HG03135 (cell line): ENCODE measurements at regions not wholly inside any gene's neighbourhood (a gene's known extent, or its start where the extent isn't known, plus 50 kb on each side); places are given as distances from the start of the nearest gene placed in this dataset.
"Not testable (repeated sequence)": the region's sequence is repeated elsewhere in the genome, so short reads cannot be mapped to it uniquely, and the experiment has no call there.

Source experiments
- ATAC-seq: cut with Tn5 transposase; IDR thresholded peaks from one replicate; pipeline ENCODE4 v1.9.1; 2021; ENCODE audit warnings: mild to moderate bottlenecking, moderate library complexity; ENCODE audit not compliant: unreplicated experiment

DNA sequence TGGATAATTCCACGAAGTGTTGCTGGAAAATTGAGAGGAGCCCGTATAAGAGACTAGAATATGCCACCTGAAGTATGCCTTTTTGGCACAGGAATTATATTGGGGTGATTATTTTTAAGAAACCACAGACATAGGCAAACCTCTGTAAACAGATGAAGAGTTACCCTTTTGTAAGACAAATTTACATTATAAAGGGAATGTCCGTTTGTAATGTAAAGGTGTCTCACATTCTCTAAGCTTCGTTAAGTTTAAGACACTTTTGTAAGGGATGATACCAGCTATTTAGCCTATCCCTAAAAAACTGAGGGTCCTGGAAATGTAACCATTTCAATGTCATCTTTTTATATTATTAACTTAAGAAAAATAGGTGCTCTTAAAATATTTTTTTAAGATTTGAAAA, 432.8 kb upstream of the SYT4 start:
- ATAC-seq, result no peak

DNA sequence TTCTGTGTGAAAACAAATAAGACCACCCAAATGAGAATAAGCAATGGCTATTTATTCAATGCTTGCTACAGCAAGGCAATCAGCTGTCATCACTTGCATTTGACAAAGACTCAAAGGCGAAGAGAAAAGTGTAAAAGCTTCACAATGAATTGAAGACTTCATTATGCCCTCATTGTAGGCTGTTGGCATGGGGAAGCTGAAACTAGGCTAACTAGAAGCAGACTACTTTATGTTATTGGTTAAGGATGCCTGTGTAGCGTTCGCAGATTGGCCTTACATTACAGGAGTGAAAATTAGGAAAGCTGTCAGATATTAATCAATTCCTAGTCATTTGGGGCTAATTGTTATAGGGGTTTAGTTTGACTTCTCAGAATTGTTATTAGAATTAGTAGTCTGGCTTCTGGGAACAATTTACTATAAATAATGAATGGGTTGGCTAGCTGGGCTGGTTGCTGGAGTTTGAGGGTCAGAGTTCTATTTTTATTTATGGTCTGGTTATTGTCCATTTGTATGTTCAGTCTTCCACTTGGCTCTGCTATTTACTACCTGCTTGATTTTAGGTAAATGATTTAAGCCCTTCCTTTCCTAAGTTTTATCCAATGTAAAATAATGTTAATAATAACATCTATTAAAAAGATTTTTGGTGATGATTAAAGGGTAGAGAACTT, 437.2 kb upstream of the SYT4 start:
- no peak for ATAC-seq

DNA sequence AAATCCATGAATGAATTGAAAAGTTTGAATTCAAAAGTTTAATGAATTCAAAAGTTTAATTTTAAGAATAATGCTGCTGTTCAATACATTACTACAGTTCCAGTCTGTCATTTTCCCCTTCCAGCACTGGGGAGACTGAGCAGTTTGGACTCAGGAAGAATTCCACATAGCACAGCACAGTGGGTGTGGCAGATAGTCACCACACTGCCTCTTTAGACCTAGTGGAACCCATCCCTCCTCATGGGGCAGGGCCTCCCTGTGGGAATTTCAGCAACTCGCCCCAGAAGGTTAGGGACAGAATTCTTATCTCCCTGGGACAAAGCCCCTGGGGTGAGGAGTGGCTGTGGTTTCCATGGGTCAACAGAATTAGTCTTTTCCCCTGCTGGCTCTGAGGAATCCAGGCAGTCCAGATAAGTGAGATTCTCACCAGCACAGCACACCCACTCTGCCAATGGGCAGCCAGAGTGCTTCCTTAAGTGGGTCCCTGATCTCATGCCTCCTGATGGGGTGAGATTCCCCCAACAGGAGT, 442.0 kb upstream of the SYT4 start:
- no peak for ATAC-seq

DNA sequence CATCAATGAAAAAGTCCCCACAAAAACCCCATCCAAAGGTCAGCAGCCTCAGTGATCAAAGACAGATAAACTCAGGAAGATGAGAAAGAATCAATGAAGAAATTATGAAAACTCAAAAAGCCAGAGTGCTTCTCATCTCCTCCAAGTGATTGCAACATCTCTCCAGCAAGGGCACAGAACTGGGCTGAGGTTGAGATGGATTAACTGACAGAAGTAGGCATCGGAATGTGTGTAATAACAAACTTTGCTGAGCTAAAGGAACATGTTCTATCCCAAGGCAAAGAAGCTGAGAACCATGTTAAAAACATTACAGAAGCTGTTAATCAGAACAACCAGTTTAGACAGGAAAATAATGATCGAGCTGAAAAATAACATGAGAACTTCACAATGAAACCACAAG, 442.8 kb upstream of the SYT4 start:
- ATAC-seq, result no peak

DNA sequence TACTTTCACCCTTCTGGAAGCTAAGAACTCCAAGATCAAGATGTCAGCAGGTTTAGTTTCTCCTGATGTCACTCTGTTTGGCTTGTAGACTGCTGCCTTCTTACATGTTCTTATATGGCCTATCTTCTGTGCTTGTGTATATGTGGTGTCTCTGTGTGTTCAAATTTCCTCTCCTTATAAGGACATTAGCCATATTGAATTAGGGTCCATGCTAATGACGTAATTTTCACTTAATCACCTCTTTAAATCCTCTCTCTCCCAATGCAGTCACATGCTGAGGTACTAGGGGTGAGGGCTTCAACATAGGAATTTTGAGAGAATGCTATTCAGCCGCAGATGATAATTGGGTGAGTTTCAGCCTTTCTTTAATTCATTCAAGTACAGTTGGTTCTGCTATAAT, 458.3 kb upstream of the SYT4 start:
- ATAC-seq, result no peak

DNA sequence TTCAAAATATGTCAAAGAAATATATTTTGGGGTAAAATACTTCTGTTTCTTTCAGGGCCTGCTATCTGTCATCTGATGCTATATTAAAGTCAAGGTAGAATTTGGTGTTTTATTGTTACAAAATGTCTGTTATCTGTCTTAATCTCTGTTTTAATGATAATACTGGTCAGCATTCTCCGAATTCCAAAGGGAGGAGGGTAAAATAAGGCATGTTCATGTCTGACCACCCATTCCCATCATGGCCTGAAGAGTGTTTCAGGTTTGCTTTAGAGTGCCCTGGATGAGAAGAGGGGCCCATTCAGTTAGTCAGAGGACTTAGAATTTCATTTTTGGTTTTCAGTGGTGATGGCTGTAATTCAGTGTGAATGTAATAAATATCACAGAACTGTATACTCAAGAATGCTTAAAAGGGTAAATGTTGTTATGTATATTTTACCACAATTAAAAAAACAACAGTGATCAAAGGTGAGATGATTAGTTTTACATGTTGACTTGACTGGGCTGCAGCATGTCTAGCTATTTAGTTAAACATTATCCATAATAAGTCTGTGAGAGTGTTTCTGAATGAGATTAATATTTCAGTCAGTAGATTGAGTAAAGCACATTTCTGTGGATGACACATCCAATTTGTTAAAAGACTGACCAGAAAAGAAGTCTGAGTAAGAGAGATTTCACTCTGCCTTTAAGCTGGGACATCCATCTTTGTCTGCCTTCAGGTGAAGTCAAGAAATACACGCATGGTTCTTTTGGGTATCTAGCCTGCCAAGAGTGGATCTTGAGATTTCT, 467.9 kb upstream of the SYT4 start:
- no peak for ATAC-seq

DNA sequence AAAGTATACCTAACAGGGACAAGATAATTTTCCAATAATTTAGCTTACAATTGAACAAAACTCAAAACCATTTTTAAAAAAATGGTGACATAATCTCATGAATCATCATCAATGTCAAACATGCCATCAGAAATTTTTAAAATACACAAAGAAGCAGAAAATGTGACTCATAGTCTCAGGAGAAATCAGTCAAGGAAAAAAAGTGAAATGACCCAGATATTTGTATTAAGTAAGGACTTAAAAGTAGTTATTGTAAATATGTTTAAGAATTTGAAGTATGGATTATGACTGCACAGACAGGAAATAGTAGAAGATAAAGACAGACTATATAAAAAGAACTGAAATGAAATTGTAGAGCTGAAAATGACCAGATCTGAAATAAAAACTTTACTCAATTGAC, 473.9 kb upstream of the SYT4 start:
- no peak for ATAC-seq

DNA sequence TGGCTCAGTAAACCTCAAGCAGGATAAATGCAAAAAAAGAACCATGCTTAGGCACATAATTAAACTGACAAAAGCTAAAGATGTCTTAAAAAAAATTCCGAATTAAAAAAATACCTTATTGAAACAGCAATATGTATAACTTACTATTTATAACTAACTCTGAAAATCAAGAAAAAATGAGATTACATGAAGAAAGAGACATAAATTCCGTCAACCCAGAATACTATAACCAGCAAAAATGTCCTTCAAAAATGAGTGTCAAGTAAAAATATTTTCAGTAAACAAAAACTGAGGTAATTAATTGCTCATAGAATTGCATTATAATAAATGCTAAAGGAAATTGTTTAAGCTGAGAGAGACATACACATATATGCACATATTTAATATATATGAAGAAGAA, 474.5 kb upstream of the SYT4 start:
- ATAC-seq, result no peak

DNA sequence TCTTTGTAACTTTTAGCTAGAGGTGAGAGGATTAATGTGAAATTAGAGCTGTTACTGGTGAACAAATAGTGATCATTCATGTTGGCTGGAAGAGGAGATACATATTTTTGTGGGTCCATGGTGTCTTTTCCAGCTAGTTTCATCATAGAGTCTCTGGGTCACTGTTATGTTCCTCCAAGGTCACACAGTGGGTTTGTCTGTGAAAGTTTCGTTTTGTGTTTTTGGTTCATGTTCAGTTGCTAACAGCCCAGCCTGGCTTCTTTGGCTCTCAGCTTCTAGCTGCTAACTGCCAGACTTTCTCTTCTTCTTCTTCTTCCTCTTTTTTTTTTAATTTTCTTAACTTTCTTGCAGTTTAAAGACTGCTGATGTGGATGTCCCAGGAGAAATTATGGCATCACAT, 480.0 kb upstream of the SYT4 start:
- no peak for ATAC-seq

DNA sequence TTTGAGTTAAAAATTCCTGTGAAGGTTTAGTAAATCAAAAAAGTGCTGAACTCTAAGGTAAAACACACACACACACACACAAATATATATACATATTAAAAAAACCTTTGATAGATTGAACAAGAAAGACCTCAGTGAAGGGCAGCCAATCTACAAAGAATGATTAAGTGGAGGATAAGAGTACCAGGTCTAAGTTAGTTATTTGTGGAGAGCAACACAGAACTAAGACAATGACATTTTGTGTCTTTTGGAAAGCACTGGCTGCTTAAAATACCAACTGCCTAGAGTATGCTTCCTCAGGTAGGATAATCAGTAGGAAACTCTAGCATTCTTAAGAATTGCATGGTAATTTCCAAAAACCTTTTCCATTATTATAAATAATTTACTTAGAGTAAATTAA, 481.4 kb upstream of the SYT4 start:
- no peak for ATAC-seq

DNA sequence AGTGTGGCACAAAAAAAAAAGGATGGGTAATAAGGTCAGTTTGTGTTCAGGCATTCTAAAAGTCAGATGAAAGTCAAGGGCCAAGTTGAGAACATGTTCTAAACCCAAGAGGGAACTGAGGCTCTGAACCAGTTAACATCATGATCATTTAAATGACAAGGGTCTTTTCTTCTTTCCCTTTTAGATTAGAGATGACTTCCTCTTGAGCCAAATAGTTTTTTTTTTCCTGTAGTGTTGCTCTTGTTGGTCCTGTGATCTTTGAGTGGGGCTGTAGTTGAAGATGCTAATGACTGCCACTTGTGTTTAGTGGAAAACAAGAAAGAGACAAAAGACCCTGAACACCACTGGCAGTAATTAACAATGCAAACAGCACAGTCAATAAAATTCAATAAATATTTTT, 482.7 kb upstream of the SYT4 start:
- ATAC-seq, result no peak

DNA sequence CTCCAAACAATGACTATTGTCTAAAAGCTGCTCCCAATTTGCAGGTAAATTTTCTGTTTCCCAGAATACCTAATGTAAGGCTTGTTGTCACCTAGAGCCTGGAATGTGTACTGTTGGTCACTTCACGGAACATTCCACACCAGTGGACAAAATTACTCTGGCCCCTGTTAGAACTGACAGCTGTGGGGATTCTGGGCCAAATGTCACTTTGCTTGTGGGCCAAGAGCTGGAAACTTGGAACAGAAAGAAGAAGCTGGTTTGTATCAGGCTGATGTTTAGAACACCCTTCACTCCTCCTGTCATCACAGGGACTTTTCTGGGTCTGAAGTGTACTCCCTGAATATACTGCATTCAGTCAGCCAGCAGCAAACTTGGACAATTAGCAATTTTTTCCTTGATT, 495.6 kb upstream of the SYT4 start:
- ATAC-seq, result no peak

DNA sequence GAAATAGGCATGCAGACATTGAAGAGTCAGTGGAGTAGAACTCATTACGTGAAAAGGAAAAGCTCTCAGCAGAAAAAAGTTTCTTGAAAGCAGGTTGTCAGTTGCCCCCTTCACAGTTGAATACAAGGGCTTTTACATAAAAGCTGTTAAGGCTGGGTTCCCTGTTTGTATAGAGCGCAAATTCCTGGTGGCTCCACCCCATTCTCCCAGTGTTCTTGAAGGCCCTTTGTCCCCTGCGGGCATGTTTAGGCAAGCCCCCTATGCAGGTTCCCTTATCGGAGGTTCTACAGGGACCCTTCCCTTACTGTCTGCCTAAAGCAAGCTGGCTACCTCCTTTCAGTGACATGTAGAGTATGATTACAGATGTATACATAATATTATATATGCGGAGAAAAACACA, 497.2 kb upstream of the SYT4 start:
- no peak for ATAC-seq

DNA sequence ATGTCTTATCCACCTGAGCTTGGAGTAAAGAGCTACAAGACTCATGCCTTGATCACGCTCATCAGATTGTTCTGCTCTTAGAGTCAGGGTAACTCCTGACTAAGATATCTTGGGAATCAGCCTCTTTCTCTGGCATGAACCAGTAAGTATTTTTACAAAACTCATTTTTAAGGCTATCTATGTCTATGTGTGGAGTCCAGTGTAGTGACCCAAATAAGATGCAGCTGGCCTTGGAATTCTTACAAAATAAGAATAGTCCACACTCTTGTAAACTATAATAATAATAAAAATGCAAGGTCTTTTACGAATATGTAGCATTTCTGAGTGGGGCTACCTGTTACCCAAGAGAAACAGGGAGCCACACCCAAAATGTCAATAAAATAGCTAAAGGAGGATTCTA, 498.3 kb upstream of the SYT4 start:
- ATAC-seq, result no peak

DNA sequence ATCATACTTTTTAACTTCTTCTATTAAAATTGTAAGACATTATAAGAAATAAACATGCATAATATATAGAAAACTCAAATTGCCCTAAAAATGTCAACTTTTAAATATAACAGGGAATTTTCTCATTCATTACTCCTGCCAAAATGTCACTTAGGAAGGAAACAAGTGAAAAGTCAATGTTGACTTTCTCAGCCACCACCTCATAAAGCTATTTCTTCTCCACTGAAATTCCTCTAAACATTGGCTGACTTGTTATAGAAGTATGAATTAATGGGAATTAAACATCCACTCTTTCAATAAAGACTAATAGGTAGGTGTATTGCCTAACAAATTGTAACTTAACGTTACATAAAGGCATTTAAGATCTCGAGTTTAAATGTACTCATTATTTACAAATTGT, 499.7 kb upstream of the SYT4 start:
- ATAC-seq, result no peak

DNA sequence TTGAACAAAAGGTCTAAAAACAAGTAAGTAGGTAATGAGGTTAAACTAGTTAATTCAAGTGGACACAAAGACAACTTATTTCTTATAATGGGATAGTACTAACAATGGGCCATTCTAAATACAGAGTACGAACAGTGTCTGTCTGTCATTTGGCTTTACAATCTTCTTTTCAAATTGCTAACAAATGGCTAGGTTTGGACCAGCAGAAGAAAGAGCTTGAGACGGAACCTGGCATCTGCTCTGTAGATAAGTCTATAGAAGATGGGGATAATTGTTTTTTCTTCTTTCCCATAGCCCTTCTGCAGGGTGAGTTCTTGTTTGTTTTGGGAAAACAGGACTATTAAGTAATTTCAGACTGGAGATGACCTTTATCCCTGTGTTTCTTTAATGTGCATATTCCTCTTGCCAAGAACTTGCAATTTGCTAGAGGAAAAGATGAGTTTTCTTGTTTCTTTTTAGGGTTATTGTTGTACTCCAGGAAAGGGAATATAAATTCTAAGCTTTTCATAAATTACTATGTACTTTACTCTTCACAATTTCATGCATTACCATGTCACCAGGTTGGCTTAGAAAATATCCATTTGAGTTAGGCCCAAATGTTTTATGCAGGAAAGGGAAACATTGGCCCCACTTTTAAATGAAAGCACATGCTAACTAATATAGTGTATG, 500.5 kb upstream of the SYT4 start:
- no peak for ATAC-seq

DNA sequence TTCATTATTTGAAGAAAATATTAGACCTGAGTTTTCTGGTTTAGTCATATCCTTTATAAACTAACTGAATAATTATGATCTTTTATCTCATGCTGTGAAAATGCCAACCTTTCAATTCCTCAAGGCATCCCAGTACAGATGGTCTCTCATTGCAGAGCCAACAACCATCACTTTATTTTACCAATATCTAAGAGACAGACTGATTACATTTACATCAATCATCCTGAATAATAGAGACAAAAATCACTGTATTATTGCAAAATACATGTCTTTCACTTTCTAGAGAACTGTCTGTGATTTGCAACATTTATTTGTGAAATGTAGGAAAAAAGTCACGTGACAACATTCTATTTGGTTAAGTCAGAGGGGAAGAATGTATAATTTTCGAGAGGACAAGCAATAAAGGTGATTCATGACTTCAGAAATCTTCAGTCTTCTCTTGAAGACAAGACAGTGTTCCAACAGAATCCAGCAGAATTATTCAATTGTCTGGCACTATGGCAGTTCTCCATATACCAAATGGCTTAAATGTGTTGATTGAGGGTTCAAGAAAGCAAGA, 503.6 kb upstream of the SYT4 start:
- no peak for ATAC-seq

DNA sequence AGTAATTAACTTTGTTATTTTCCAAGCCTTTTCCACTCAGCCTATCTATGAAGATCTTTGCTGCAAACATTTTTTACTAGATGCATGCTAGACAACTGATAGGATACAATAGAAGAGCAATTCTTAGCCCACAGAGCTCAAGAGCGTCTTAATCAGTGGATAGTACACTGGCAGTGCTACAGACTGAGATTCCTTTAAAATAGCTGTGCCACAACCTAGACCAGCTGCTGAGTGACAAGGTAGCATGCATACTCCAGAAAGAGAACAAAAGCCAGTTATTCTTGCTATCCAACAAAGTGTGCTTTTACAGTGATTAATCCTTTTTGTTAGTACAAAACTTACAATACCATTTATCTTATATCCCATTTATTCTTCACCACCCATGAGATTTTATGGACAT, 507.9 kb upstream of the SYT4 start:
- no peak for ATAC-seq

DNA sequence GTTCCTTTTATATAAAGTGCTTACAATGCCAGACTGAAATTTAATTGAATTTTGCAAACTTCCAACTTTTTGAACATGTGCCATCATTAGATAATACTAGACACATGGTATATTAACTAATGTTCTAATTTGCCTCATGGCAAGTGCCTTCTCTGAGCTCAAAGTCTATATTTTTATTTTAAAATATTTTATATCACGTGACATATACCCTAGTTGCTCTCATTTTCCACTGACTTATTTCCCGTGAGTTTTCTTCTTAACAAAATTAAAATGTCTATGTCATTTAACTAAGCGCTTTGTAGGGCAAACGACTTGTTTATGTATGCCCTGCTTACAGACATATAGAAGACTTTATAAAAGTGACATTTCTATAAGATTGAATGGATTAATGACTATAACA, 509.6 kb upstream of the SYT4 start:
- no peak for ATAC-seq

DNA sequence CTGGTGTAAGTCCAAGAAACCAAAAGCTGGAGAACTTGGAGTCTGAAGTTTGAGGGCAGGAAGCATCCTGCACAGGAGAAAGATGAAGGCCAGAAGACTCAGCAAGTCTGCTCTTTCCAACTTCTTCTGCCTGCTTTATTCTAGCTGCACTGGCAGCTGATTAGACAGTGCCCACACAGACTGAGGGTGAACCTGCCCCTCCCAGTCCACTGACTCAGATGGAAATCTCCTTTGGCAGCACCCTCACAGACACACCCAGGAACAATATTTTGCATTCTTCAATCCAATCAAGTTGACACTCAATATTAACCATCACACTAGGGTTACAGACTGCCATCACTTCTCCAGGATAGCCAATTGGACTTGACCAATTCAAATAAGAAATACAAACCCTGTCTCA, 510.4 kb upstream of the SYT4 start:
- not testable (repeated sequence) for ATAC-seq

DNA sequence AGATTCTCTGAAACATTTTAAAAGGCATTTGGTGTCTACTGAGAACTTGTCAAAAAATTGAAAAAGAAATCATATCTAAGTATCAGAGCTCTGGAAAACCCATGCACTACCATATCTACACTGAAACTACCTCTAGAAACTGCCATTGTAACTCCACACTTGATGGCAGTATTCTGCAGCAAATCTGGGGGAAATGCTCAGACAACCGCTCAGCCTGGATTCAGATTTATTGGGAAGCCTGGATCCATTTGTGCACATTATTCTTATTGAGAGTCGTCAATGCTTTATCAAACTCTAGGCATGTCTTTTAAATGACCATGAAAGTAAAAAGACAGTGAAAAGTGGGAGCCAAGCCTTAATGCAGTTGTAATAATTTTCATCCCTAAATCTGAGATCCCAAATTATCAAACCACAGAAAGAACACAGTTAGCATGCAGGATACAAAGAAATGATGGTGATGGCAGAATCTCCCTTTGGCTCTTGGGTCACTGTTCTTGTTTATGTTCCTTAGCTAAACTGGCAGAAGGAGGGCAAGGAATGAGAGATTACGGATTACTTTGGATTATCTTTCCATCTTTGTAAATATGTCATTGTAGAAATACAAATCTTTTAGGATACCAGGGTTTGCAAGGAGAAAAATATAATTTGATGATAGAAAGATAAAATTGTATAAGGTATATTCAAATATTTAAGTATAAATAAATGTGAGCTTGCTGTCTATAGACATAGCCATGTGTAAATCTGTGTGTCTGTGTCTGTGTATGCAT, 512.1 kb upstream of the SYT4 start:
- no peak for ATAC-seq
